Non-pigmented ciliary epithelial cell (primary cell): ENCODE measurements at regions not wholly inside any gene's neighbourhood (a gene's known extent, or its start where the extent isn't known, plus 50 kb on each side); places are given as distances from the start of the nearest gene placed in this dataset.

Experiments
- DNase-seq: peaks from one replicate; pipeline ENCODE4 v3.0.0-alpha.2; 2010; ENCODE audit warnings: low read depth

GRCh38 chr11:92839450-92839849, 130.0 kb upstream of the MTNR1B start:
- DNase-seq, result no peak

- no peak for DNase-seq
Observed at GRCh38 chr11:92841719-92842118, 127.7 kb upstream of the MTNR1B start.

GRCh38 chr11:92843455-92843854, 126.0 kb upstream of the MTNR1B start:
- no peak for DNase-seq

GRCh38 chr11:92844197-92844596, 125.3 kb upstream of the MTNR1B start:
- no peak for DNase-seq

- no peak for DNase-seq
Observed at GRCh38 chr11:92845390-92845789, 124.1 kb upstream of the MTNR1B start.

- no peak for DNase-seq
Observed at GRCh38 chr11:92845805-92846204, 123.6 kb upstream of the MTNR1B start.

- DNase-seq, result no peak
Observed at GRCh38 chr11:92846491-92847125, 122.8 kb upstream of the MTNR1B start.

- DNase-seq, result no peak
Observed at GRCh38 chr11:92848578-92848977, 120.9 kb upstream of the MTNR1B start.

GRCh38 chr11:92850296-92850826, 119.1 kb upstream of the MTNR1B start:
- no peak for DNase-seq

GRCh38 chr11:92852229-92852628, 117.2 kb upstream of the MTNR1B start:
- no peak for DNase-seq

GRCh38 chr11:92852946-92853345, 116.5 kb upstream of the MTNR1B start:
- DNase-seq, result no peak

- DNase-seq, result no peak
Observed at GRCh38 chr11:92854162-92854561, 115.3 kb upstream of the MTNR1B start.

- DNase-seq, result no peak
Observed at GRCh38 chr11:92854952-92855351, 114.5 kb upstream of the MTNR1B start.

GRCh38 chr11:92855607-92856405, 113.6 kb upstream of the MTNR1B start:
- no peak for DNase-seq

- no peak for DNase-seq
Observed at GRCh38 chr11:92857407-92857806, 112.0 kb upstream of the MTNR1B start.

GRCh38 chr11:92859156-92859690, 110.2 kb upstream of the MTNR1B start:
- no peak for DNase-seq

GRCh38 chr11:92861634-92862033, 107.8 kb upstream of the MTNR1B start:
- no peak for DNase-seq

GRCh38 chr11:92865352-92865751, 104.1 kb upstream of the MTNR1B start:
- no peak for DNase-seq

- DNase-seq, result no peak
Observed at GRCh38 chr11:92866679-92867282, 102.7 kb upstream of the MTNR1B start.

- DNase-seq, result no peak
Observed at GRCh38 chr11:92867913-92868619, 101.4 kb upstream of the MTNR1B start.

GRCh38 chr11:92869716-92870115, 99.7 kb upstream of the MTNR1B start:
- no peak for DNase-seq

- no peak for DNase-seq
Observed at GRCh38 chr11:92870196-92870832, 99.1 kb upstream of the MTNR1B start.
